ENCODE measurements at regions not wholly inside any gene's neighbourhood (a gene's known extent, or its start where the extent isn't known, plus 50 kb on each side); places are given as distances from the start of the nearest gene placed in this dataset.
A peak's percentile ranks its signal among the peaks of the same experiment; 100 is the strongest.

GRCh38 chr4:24174602-24175001, 284.8 kb upstream of the PPARGC1A start:
- no CpG with 5 or more reads among the region's 4 CpGs for WGBS (ENCODE audit: extremely low coverage, insufficient coverage, insufficient read length)
- H3K4me3 ChIP-seq (ENCODE audit: low read depth, low read length), result no peak overlapping the region
- peak; percentile 78 to 86 for DNase-seq
- H2BK120ac ChIP-seq (ENCODE audit: insufficient read depth, low read length, poor library complexity), result no peak overlapping the region
- no peak overlapping the region for H4K12ac ChIP-seq (ENCODE audit: low read depth, low read length)
- H2BK12ac ChIP-seq (ENCODE audit: low read length), result peak overlapping the region; percentile 29
- H2AK5ac ChIP-seq (ENCODE audit: low read length), result no peak overlapping the region
- H3K79me2 ChIP-seq (ENCODE audit: control insufficient read depth, insufficient read depth, low read length, poor library complexity), result no peaks in the 10 kb centered on the region
- no peak overlapping the region for H2AFZ ChIP-seq (ENCODE audit: insufficient read depth, low read length, poor library complexity)
- H4K91ac ChIP-seq (ENCODE audit: low read depth, low read length), result no peak overlapping the region
- H3K27me3 ChIP-seq (ENCODE audit: insufficient read depth, low read length), result no peaks in the 10 kb centered on the region
- no peak overlapping the region for H3K23ac ChIP-seq (ENCODE audit: low read length)
- H3K4me1 ChIP-seq (ENCODE audit: control insufficient read depth in 1 of 2, insufficient read depth in 2 of 2, low read length in 2 of 2), result peaks cover 0 to 3% of the 10 kb centered on the region in 2 experiments
- H3K4me2 ChIP-seq (ENCODE audit: low read length), result no peak overlapping the region
- H3K18ac ChIP-seq (ENCODE audit: low read length), result no peak overlapping the region
- H2BK5ac ChIP-seq (ENCODE audit: low read depth, low read length, poor library complexity), result no peak overlapping the region
- H3K14ac ChIP-seq (ENCODE audit: low read length), result no peak overlapping the region
- no peak overlapping the region for H3K9ac ChIP-seq (ENCODE audit: low read length)
- no peaks in the 10 kb centered on the region for H3K79me1 ChIP-seq (ENCODE audit: low read length)
- no peaks in the 10 kb centered on the region for H3K9me3 ChIP-seq (ENCODE audit: insufficient read depth, low read depth, low read length)
- no peak overlapping the region for H3K27ac ChIP-seq (ENCODE audit: low read depth, low read length)
- no peaks in the 10 kb centered on the region for H3K36me3 ChIP-seq (ENCODE audit: control insufficient read depth in 1 of 2, insufficient read depth in 2 of 2, low read length in 2 of 2)
- H3K4ac ChIP-seq (ENCODE audit: low read depth, low read length), result no peak overlapping the region
- H4K8ac ChIP-seq (ENCODE audit: low read depth, low read length), result no peak overlapping the region

DNA sequence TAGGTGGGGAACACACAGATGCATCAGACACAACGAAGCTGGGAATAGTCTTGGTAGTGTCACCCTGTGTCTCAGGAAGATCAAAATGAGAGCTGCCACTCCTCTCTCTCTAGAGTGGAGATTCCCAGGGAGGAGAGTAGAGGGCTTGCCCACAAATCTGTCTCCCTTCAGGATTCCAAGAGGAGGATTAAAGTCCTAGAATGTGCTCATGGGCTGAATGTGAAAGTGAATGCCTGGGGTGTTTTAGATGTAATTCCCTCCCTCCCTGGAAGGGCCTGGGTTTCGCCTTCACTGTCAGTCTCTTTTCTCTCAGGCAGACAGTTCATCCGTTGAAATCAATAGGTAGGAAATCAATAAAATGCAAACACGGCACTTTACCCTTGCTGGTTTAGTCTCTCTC, 282.6 kb upstream of the PPARGC1A start:
- Histone ChIP-seq H3K4ac (ENCODE audit: low read depth, low read length) (no peak overlapping the region), H3K79me1 (ENCODE audit: low read length) (no peaks in the 10 kb centered on the region), H3K18ac (ENCODE audit: low read length) (no peak overlapping the region)

DNA sequence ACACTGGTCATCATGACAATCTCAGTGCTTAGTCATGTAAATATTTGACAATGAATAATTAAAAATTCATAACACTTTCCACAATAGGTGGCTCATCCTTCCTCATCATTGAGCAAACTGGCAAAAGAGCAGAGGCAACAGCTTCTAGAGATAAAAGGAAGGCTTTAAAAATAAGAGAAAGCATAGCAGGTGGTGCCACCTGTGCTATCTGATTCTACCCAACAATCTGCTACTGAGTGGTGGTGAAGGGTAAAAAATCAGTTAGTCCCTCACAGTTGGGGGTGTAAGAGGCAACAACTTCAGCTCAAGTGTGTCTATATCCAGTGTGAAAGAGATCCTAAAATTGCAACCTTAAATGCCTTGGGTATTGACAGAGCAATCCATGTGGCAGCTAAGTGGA, 280.1 kb upstream of the PPARGC1A start:
- Histone ChIP-seq H3K79me1 (ENCODE audit: low read length) (no peaks in the 10 kb centered on the region), H4K12ac (ENCODE audit: low read depth, low read length) (no peak overlapping the region), H3K4me2 (ENCODE audit: low read length) (no peak overlapping the region), H2BK5ac (ENCODE audit: low read depth, low read length, poor library complexity) (no peak overlapping the region), H2AFZ (ENCODE audit: insufficient read depth, low read length, poor library complexity) (no peak overlapping the region), H3K79me2 (ENCODE audit: control insufficient read depth, insufficient read depth, low read length, poor library complexity) (no peaks in the 10 kb centered on the region), H3K4me1 (ENCODE audit: control insufficient read depth in 1 of 2, insufficient read depth in 2 of 2, low read length in 2 of 2) (peaks cover 0 to 3% of the 10 kb centered on the region in 2 experiments), H3K4me3 (ENCODE audit: low read depth, low read length) (no peak overlapping the region), H4K91ac (ENCODE audit: low read depth, low read length) (no peak overlapping the region), H3K9ac (ENCODE audit: low read length) (no peak overlapping the region), H3K27me3 (ENCODE audit: insufficient read depth, low read length) (no peaks in the 10 kb centered on the region), H3K36me3 (ENCODE audit: control insufficient read depth in 1 of 2, insufficient read depth in 2 of 2, low read length in 2 of 2) (no peaks in the 10 kb centered on the region), H3K23ac (ENCODE audit: low read length) (no peak overlapping the region), H3K18ac (ENCODE audit: low read length) (no peak overlapping the region), H2AK5ac (ENCODE audit: low read length) (no peak overlapping the region), H2BK120ac (ENCODE audit: insufficient read depth, low read length, poor library complexity) (no peak overlapping the region), H3K14ac (ENCODE audit: low read length) (no peak overlapping the region), H4K8ac (ENCODE audit: low read depth, low read length) (no peak overlapping the region), H3K4ac (ENCODE audit: low read depth, low read length) (no peak overlapping the region), H3K9me3 (ENCODE audit: insufficient read depth, low read depth, low read length) (no peaks in the 10 kb centered on the region), H2BK12ac (ENCODE audit: low read length) (no peak overlapping the region), H3K27ac (ENCODE audit: low read depth, low read length) (no peak overlapping the region)
- no peak for DNase-seq

More for the DNA sequence above, 282.6 kb upstream of the PPARGC1A start:
- Histone ChIP-seq H3K14ac (ENCODE audit: low read length) (no peak overlapping the region), H3K4me2 (ENCODE audit: low read length) (no peak overlapping the region), H4K12ac (ENCODE audit: low read depth, low read length) (no peak overlapping the region), H2BK5ac (ENCODE audit: low read depth, low read length, poor library complexity) (no peak overlapping the region), H2BK12ac (ENCODE audit: low read length) (no peak overlapping the region), H3K9me3 (ENCODE audit: insufficient read depth, low read depth, low read length) (no peaks in the 10 kb centered on the region), H3K9ac (ENCODE audit: low read length) (no peak overlapping the region), H4K91ac (ENCODE audit: low read depth, low read length) (no peak overlapping the region), H3K36me3 (ENCODE audit: control insufficient read depth in 1 of 2, insufficient read depth in 2 of 2, low read length in 2 of 2) (no peaks in the 10 kb centered on the region), H2AK5ac (ENCODE audit: low read length) (no peak overlapping the region), H3K4me1 (ENCODE audit: control insufficient read depth in 1 of 2, insufficient read depth in 2 of 2, low read length in 2 of 2) (peaks cover 0 to 3% of the 10 kb centered on the region in 2 experiments), H3K23ac (ENCODE audit: low read length) (no peak overlapping the region), H2BK120ac (ENCODE audit: insufficient read depth, low read length, poor library complexity) (no peak overlapping the region), H3K27ac (ENCODE audit: low read depth, low read length) (no peak overlapping the region), H3K79me2 (ENCODE audit: control insufficient read depth, insufficient read depth, low read length, poor library complexity) (no peaks in the 10 kb centered on the region), H3K27me3 (ENCODE audit: insufficient read depth, low read length) (no peaks in the 10 kb centered on the region), H2AFZ (ENCODE audit: insufficient read depth, low read length, poor library complexity) (no peak overlapping the region), H3K4me3 (ENCODE audit: low read depth, low read length) (no peak overlapping the region), H4K8ac (ENCODE audit: low read depth, low read length) (no peak overlapping the region)
- no CpG with 5 or more reads among the region's 4 CpGs for WGBS (ENCODE audit: extremely low coverage, insufficient coverage, insufficient read length)
- peak in 1 of 2 donors; percentile 30 for DNase-seq

DNA sequence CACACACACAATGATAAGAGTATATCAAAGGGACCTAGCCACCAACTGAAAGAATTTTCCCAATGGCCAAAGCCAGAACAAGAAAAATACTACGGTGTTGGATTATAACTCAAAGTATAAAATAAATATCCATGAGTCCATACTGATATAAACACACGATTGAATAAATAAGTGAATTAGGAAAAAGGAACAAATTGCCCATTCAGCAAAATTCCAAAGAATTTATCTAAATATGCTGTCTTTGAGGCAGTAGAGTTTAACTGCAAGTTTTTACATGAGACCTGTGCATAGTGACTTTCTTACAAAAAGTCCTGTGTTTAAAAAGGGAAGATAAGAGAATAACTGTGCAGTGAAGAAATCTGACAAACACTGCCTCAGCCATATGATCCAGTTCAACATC, 278.8 kb upstream of the PPARGC1A start:
- no peak overlapping the region for H4K12ac ChIP-seq (ENCODE audit: low read depth, low read length)
- H3K79me2 ChIP-seq (ENCODE audit: control insufficient read depth, insufficient read depth, low read length, poor library complexity), result no peaks in the 10 kb centered on the region
- H2BK120ac ChIP-seq (ENCODE audit: insufficient read depth, low read length, poor library complexity), result no peak overlapping the region
- no peak overlapping the region for H3K23ac ChIP-seq (ENCODE audit: low read length)
- H3K4me2 ChIP-seq (ENCODE audit: low read length), result no peak overlapping the region
- no peak for DNase-seq
- no peak overlapping the region for H3K18ac ChIP-seq (ENCODE audit: low read length)
- no peak overlapping the region for H2AK5ac ChIP-seq (ENCODE audit: low read length)
- H3K4ac ChIP-seq (ENCODE audit: low read depth, low read length), result no peak overlapping the region
- no peak overlapping the region for H3K14ac ChIP-seq (ENCODE audit: low read length)
- H3K4me1 ChIP-seq (ENCODE audit: control insufficient read depth in 1 of 2, insufficient read depth in 2 of 2, low read length in 2 of 2), result no peaks in the 10 kb centered on the region
- H4K8ac ChIP-seq (ENCODE audit: low read depth, low read length), result no peak overlapping the region
- WGBS (ENCODE audit: extremely low coverage, insufficient coverage, insufficient read length), result no CpG with 5 or more reads among the region's 2 CpGs
- H3K79me1 ChIP-seq (ENCODE audit: low read length), result no peaks in the 10 kb centered on the region
- H3K4me3 ChIP-seq (ENCODE audit: low read depth, low read length), result no peak overlapping the region
- no peak overlapping the region for H4K91ac ChIP-seq (ENCODE audit: low read depth, low read length)
- H3K9ac ChIP-seq (ENCODE audit: low read length), result no peak overlapping the region
- H2BK12ac ChIP-seq (ENCODE audit: low read length), result no peak overlapping the region
- no peak overlapping the region for H2BK5ac ChIP-seq (ENCODE audit: low read depth, low read length, poor library complexity)
- no peak overlapping the region for H2AFZ ChIP-seq (ENCODE audit: insufficient read depth, low read length, poor library complexity)
- H3K36me3 ChIP-seq (ENCODE audit: control insufficient read depth in 1 of 2, insufficient read depth in 2 of 2, low read length in 2 of 2), result no peaks in the 10 kb centered on the region
- no peak overlapping the region for H3K27ac ChIP-seq (ENCODE audit: low read depth, low read length)
- no peaks in the 10 kb centered on the region for H3K27me3 ChIP-seq (ENCODE audit: insufficient read depth, low read length)
- H3K9me3 ChIP-seq (ENCODE audit: insufficient read depth, low read depth, low read length), result no peaks in the 10 kb centered on the region
